ENCODE measurements at regions not wholly inside any gene's neighbourhood (a gene's known extent, or its start where the extent isn't known, plus 50 kb on each side); places are given as distances from the start of the nearest gene placed in this dataset.

DNA sequence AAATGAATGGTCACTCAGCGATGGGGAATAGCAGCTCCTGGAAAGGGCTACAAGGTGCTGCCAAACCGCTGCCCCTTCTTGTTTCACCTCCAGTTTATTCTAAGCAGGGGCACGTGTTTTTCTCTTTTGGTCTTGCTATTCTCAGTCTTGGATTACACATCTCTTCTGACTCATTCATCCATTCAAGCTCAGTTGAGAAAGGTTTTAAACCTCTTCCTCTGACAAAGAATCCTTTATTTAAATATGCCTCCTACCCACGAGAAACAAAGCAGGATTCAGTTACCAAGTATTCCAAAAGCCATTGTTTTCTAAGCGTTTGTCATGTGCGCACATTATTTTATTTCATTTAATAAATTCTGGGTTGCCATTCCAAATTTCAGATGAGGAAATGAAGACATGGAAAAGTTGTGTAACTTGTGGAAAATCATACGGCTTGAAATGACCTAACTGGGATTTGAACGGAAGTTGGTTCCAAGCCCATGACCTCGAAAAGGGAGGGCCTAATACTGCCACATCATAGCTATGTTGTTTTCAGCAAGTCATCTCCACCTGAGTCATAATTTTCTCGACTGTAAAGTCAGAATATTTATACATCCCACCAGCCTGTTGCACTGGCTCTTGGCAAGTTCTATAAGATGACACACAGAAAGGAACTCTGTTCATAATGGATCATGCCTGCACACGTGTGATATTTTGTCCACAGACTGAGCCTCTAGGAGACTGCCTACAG, 292.0 kb upstream of the SLCO3A1 start:
- Histone ChIP-seq H3K4me1 (no peaks in the 10 kb centered on the region), H3K27ac (no peak overlapping the region), H3K4me3 (no peak overlapping the region), H3K9me3 (no peaks in the 10 kb centered on the region), H3K9ac (ENCODE audit: low read depth in 2 of 2, low read length in 2 of 2) (no peak overlapping the region), H3K27me3 (no peaks in the 10 kb centered on the region), H3K36me3 (no peaks in the 10 kb centered on the region)
- intact Hi-C loops (cut with DNase I): no loop called here
- DNase-seq: no peak
- TF ChIP-seq, protein P1, sequence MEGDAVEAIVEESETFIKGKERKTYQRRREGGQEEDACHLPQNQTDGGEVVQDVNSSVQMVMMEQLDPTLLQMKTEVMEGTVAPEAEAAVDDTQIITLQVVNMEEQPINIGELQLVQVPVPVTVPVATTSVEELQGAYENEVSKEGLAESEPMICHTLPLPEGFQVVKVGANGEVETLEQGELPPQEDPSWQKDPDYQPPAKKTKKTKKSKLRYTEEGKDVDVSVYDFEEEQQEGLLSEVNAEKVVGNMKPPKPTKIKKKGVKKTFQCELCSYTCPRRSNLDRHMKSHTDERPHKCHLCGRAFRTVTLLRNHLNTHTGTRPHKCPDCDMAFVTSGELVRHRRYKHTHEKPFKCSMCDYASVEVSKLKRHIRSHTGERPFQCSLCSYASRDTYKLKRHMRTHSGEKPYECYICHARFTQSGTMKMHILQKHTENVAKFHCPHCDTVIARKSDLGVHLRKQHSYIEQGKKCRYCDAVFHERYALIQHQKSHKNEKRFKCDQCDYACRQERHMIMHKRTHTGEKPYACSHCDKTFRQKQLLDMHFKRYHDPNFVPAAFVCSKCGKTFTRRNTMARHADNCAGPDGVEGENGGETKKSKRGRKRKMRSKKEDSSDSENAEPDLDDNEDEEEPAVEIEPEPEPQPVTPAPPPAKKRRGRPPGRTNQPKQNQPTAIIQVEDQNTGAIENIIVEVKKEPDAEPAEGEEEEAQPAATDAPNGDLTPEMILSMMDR (IDR thresholded peaks at IDR 0.05): no peak

DNA sequence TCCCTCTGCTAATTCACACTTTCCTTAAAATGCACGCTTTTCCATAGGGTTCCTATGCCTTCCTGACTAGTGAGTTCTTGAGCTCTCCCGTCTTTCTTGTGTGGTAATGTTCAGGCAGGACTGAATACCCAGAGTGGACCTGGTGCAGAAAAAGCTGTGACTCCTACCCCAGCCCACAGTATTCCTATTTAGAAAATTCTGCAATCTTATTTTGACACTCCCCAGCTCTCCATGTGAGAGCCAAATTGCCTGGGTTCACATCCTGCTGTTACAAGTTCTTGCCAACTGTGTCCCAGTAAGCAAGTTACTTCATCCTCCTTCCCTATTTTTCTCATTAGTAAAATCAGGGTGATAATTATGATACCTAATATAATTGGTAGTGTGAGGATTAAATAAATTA, 290.8 kb upstream of the SLCO3A1 start:
- Histone ChIP-seq H3K27me3 (no peaks in the 10 kb centered on the region), H3K9me3 (no peaks in the 10 kb centered on the region), H3K4me1 (no peaks in the 10 kb centered on the region), H3K9ac (ENCODE audit: low read depth in 2 of 2, low read length in 2 of 2) (no peak overlapping the region), H3K27ac (no peak overlapping the region), H3K36me3 (no peaks in the 10 kb centered on the region), H3K4me3 (no peak overlapping the region)
- TF ChIP-seq, protein P1 (IDR thresholded peaks at IDR 0.05): no peak
- DNase-seq: no peak
- intact Hi-C loops (cut with DNase I): no loop called here

DNA sequence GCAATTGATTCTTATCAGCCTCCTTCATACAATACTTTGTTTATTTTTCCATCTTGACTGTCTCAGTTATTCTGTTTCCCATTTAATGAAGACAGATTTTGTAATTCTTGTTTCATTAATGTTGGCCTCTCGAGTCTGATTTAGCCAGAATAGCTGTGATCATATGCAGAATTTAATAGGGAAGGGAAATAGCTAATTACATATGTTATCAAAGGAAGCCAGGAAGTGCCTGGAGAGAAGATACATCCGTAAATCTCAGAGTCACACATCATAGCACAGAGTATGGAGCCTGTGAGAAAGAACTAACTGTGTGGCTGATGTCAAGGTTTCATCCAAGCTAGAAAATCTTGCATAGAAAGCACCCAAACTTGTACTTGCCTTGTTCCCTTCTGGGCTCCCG, 288.9 kb upstream of the SLCO3A1 start:
- Histone ChIP-seq H3K4me3 (no peak overlapping the region), H3K4me1 (no peaks in the 10 kb centered on the region), H3K9me3 (no peaks in the 10 kb centered on the region), H3K27me3 (no peaks in the 10 kb centered on the region), H3K27ac (no peak overlapping the region), H3K9ac (ENCODE audit: low read depth in 2 of 2, low read length in 2 of 2) (no peak overlapping the region), H3K36me3 (no peaks in the 10 kb centered on the region)
- DNase-seq: no peak
- intact Hi-C loops (cut with DNase I): no loop called here
- TF ChIP-seq, protein P1 (IDR thresholded peaks at IDR 0.05): no peak

- Histone ChIP-seq H3K27me3 (no peaks in the 10 kb centered on the region), H3K4me1 (no peaks in the 10 kb centered on the region), H3K4me3 (no peak overlapping the region), H3K27ac (no peak overlapping the region), H3K9ac (ENCODE audit: low read depth in 2 of 2, low read length in 2 of 2) (no peak overlapping the region), H3K9me3 (no peaks in the 10 kb centered on the region), H3K36me3 (no peaks in the 10 kb centered on the region)
- no peak for DNase-seq
- intact Hi-C loops (cut with DNase I): no loop called here
- TF ChIP-seq, protein P1 (IDR thresholded peaks at IDR 0.05): no peak
Measured at GRCh38 chr15:91566141-91566540, 287.4 kb upstream of the SLCO3A1 start.

- Histone ChIP-seq H3K9me3 (no peaks in the 10 kb centered on the region), H3K9ac (ENCODE audit: low read depth in 2 of 2, low read length in 2 of 2) (no peak overlapping the region), H3K27ac (no peak overlapping the region), H3K4me3 (no peak overlapping the region), H3K4me1 (no peaks in the 10 kb centered on the region), H3K36me3 (no peaks in the 10 kb centered on the region), H3K27me3 (no peaks in the 10 kb centered on the region)
- TF ChIP-seq, protein P1 (IDR thresholded peaks at IDR 0.05): no peak
- DNase-seq: no peak
- intact Hi-C loops (cut with DNase I): no loop called here
Measured at GRCh38 chr15:91568036-91568435, 285.5 kb upstream of the SLCO3A1 start.
